ENCODE measurements at regions not wholly inside any gene's neighbourhood (a gene's known extent, or its start where the extent isn't known, plus 50 kb on each side); places are given as distances from the start of the nearest gene placed in this dataset.

DNA sequence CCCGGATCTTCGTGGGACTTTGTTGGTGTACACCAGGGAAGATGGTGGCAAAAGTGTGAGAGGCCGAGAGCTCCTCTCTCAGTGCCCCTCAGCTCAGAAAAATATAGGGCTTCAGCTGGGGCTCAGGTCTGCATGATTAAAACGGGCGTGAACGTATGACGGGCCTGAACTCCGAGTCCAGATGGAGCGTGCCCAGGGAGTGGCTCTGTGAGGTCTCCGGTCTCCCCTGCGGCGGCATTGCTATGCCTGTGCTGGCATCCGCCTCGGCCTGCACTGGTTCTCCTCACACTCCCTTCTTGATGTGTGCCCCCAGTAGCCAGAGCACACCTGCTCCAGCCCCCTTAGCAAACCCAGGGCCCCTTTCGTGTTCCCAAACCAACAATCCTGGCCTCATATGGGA, 82.0 kb downstream of the TEX29 start:
- TF ChIP-seq CTCF (IDR thresholded peaks at IDR 0.05) (no peak), POLR2A (IDR thresholded peaks at IDR 0.05) (no peak)
